ENCODE measurements at regions not wholly inside any gene's neighbourhood (a gene's known extent, or its start where the extent isn't known, plus 50 kb on each side); places are given as distances from the start of the nearest gene placed in this dataset.

DNA sequence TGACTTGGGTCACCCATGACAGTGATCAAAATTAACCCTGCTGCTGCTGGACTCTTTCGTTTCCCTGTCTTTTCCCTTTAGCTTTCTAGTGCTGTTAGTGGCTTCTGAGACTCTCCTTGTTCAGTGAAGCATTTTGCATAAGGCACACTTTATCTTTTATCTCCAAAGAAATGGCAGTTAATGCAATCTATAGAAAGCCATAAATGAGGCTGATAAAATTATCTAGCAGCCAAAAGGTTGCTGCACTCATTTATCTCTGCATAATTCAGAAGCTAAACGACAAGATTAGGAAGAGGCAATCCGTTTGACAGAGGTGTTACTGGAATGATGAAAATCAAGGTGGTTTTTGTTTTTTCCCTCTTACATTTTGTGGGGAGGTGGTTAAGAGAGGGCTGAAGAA, 1109.5 kb upstream of the EEF2KMT start:
- no peak for DNase-seq (ENCODE audit: low read depth in 2 of 2)

DNA sequence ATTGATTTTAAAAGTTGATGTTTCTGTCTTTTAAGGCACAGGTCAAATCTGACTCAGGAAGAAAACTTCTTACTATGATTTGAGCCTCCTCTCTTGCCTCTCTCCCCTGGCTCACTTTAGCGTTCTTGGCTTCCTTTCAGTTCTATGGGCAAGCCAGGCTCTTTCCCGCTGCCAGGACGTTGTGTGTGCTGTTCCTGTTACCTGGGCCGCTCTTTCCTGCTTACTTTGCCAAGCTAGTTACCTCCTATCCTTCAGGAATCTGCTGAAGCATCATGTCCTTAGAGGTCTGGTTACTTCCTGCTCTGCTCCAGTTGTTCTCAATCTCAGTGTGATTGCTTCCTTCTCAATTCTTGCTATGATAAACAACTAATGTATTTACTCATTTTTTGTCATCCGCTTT, 1108.5 kb upstream of the EEF2KMT start:
- DNase-seq (ENCODE audit: low read depth in 2 of 2), result no peak

DNA sequence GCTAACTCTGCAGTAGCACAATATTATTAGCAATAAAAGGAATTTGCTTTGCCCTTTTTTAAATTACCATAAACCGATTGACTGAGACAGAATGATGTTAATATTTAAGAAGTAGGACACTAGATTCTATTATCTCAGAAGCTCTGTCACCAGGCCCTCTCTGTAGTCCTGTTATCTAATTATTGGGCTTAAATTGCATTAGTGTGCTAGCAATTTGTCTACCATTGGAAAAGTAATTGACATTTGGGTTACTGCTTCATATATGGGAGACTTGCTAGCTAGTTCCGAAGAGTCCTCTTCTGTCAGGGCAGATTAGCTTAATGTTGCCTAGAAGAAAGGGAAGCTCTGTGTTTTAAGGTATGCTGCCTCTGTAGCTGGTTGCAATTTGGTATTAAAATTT, 1107.3 kb upstream of the EEF2KMT start:
- DNase-seq (ENCODE audit: low read depth in 2 of 2), result no peak

DNA sequence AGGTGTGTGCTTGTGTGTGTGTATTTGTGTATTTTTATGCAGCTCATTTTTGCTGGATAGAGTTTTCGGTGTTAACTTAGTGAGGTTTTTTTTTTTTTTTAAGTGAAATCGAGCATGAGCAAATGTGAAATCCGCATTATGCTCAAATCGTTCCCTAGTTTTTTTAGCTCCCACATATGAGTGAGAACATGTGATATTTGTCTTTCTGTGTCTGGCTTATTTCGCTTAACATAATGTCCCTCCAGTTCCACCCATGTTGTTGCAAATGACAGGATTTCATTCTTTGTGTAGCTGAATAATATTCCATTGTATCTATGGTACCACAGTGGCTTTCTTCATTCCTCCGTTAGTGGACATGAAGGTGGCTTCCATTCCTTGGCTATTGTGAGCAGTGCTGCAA, 1103.3 kb upstream of the EEF2KMT start:
- DNase-seq (ENCODE audit: low read depth in 2 of 2), result no peak

DNA sequence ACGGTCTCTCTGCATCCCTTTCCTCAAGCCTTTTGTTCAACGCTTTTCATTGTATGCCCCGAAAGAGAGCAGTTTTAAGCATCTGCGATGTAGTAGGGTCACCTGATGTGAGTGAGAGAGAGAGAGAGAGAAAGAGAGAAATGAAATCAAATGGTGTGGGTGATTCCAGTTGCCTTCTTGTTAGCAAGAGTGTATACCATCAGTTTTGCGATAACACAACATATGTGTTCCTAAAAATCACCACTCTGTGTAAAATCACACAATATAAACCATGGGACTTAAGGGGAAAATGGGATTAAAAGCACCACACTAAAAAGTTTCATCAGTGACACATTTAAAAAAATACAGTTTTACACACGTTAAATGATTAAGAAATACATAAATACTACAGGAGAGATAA, 1102.7 kb upstream of the EEF2KMT start:
- no peak for DNase-seq (ENCODE audit: low read depth in 2 of 2)

DNA sequence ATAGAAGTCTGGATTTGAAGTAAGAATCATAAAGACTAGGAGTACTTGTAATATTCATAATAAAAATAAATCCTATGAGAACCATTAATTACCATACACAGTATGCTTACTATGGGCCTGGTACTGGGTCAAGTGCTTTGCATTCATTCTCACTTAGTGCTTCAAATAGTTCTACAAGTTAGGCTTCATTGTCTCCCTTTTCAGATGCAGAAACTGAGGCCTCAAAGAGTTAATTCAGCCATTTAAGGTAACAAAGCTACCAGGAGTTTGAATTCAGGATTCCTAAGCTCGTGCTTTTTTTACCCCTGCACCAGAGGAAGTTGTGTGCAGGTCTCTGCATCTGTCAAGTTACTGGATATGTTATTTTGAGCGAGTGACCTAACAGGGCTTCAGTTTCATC, 1098.4 kb upstream of the EEF2KMT start:
- DNase-seq (ENCODE audit: low read depth in 2 of 2), result no peak

DNA sequence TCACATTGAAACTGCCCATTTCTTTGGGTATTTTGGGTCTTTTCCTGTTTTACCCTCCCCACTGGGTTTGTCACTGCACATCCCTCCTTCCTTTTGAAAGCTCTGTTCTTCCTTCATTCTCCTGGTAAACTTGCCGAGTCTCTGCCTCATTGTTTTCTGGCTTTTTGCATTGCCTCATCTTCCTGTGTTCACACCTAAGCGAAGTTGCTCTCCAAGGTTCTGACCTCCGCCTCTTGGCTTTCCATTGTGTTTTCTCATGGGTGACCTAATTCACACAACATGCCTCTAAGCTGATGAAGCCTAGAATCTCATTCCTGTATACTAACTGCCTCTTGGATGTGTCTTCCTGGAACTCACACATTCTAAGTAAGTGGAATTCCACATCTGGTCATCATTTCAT, 1096.1 kb upstream of the EEF2KMT start:
- DNase-seq (ENCODE audit: low read depth in 2 of 2), result no peak

DNA sequence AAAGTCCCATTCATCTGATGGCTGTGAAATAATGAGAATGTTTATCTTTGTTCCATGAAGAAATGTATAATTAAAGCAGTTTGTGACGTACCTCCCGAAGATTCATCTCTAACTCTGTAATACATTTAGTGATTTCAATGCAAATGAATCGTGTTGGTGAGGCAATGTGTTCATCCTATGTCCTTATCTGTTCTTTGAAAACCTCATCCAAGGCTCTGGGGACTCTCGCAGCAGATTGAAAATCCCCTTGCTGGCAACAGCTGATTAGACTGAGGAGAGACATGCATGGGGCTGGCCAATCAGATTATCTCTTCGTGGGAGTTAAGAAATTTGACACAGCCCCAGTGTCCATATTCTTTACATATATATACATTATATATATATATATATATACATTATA, 1095.4 kb upstream of the EEF2KMT start:
- no peak for DNase-seq (ENCODE audit: low read depth in 2 of 2)

DNA sequence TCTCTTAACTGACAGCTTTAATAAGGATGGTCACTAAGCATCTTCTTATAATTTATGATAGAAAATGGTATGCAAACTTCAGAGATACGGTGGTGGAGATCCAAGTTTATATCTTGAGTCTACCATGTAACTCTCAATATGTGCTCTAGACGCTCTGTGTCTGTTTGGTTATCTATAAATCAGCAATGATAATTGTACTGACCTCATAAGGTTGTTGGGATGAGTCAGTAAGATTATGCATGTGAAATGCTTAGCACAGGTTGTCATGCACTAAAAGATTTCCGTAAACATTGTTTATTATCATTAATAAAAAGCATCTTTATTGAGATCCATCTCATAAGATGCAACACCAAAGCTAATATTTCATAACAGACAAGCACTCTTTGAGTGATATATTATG, 1094.9 kb upstream of the EEF2KMT start:
- no peak for DNase-seq (ENCODE audit: low read depth in 2 of 2)

DNA sequence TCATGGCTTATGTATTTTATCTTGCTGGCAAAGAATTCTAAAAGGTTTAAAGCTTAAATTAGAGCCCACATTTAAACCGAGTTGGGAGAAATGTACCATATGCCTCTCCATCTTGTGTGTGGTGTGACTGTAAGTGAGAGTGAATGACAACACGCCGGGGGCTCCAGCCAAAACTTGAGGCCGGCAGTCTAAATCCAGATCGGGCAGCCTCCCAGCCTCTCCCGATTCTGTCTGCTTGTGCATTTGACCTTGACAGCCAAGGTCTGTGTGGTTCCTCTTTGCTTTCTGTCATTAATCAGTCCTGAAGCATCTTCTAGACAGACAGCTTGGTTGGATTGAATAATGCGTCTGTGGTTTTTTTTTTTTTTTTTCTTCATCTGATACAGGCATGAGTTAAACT, 1093.2 kb upstream of the EEF2KMT start:
- no peak for DNase-seq (ENCODE audit: low read depth in 2 of 2)

DNA sequence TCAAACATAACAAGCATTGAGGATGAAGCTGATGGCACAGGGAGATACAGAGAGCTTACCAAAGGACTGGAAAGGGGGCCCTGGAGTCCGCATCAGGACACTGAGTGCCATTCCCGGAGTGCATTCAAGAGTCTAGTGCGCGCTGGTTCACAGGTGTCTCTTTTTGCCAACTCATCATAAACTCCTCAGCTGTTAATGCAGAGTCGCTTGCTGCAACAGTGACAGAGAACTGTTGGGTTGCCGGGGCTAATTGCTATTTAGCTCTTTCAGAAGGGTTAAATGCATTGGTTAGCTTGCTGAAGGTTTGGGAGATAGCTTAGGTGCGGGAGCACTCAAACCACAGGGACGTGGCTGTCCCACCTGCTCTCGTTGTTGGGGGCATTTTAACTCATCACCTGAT, 1091.6 kb upstream of the EEF2KMT start:
- DNase-seq (ENCODE audit: low read depth in 2 of 2), result no peak

DNA sequence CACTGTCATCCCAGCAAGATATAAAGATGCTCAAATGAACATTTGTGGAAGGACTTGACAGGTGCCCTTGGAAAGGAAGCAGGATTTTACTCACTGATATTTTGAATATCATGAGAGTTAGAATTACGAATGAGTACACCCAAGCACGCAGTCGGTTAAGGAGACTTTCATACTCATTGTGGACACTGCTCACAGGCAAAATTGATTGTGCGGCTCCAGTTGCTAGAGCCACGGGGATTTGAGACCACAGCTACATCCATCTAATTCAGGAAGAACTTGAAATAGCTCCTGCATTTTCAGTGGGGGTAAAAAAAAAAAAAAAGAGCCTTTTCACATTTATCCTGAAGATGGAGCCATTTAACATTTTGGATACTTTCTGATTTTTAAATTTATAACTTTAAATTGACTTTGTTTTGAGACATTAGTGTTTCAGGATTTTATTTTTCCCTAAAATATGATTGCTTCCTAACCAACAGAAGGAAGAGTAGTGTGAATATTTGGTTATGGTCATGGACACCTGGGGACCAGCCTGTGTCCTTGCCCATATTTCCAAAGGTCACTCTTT, 1080.1 kb upstream of the EEF2KMT start:
- no peak for DNase-seq (ENCODE audit: low read depth in 2 of 2)

DNA sequence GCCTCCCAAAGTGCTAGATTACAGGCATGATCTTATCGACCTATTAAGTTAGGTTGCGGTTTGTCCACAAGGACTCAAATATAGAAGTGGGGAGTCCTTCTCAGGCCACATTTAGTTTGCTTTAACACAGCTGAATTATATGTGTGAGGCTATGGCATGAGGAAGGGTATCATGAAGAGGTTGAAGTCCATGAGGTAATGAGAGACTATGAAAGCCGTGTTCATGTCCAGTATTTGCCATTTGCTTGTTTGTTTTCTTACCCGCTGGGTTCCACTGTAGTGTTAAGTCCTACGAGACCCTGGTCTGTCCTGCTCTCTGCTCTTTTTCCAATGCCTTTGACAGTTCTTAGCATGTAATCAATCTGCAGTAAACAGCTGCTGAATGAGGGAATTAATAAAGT, 1072.4 kb upstream of the EEF2KMT start:
- DNase-seq (ENCODE audit: low read depth in 2 of 2), result no peak

DNA sequence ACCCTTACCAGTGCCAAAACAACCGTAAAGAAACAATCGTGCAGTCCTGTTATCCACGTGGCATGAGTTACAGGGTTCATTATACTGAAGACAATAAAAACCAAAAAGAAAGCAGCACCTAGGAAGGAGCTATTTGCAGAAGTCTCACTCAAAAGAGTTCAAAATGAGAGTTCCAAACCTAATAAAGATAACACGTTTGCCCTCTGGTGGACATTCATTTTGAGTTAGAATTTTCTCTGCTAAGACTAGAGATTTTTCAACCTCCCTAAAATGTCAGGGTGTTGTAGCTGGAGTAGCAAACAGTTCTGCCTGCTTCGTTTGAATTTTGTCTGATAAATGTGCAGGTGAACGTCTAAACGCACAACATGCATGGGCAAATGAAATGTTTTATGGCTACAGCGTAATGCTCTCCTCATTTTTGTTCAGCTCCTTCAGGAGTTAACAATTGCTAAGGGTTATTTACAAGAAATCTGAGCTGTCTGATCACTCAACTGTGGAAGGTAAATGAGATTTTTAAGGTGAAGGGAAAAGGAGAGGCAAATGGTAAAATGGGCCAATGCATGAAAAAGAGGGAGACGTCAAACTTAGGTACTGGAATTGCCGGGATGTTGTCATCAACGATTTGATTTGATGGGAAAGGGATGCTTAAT, 1067.9 kb upstream of the EEF2KMT start:
- no peak for DNase-seq (ENCODE audit: low read depth in 2 of 2)

DNA sequence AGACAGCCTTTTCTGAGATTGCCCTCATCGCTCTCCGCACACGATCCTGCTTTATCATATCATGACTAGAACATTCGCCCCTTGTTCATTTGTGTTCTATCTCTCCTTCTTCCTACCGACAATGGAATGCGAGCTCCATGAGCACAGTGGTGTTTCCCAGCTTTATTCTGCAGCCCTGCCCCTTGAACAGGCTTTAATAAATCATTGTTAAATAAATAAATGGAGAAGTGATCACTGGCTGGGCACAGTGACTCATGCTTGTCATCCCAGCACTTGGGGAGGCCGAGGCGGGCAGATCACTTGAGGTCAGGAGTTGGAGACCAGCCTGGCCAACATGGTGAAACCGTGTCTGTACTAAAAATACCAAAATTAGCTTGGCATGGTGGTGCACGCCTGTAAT, 1063.3 kb upstream of the EEF2KMT start:
- no peak for DNase-seq (ENCODE audit: low read depth in 2 of 2)

DNA sequence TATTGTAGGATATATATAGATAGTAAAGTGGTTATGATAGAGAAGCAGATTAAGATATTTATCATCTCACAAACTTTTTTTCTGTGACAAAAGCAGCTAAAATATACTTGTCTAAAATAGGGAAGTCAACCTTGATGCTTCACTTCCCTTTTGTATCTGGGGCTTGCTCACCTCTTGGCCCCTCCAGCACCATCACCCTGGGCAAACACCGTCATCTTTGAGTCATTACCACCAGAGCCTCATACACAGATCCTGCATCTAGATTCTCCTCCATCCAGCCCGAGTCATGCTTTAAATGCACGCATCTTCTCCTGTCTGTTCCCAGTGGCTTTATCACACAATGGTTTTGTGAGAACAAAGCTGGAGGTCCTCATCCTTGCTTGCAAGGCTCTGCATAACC, 1062.7 kb upstream of the EEF2KMT start:
- no peak for DNase-seq (ENCODE audit: low read depth in 2 of 2)

DNA sequence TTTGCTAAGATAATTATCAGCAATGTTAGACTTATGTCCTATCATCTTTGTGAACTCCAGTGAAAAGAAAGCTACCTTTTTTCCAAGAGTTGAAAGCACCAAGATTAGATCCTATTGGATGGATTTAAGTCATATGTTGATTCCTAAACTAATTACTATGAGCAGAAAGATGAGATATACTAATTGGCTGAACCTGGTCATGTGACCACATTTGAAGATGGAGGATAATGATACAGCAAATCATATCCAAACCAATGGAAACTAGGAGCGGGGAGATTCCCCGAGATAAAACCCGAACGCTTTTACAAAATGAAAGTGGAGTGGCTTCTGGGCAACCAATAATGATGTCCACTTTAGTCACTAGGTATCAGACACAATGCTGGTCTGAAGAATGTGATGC, 1060.2 kb upstream of the EEF2KMT start:
- DNase-seq (ENCODE audit: low read depth in 2 of 2), result no peak

DNA sequence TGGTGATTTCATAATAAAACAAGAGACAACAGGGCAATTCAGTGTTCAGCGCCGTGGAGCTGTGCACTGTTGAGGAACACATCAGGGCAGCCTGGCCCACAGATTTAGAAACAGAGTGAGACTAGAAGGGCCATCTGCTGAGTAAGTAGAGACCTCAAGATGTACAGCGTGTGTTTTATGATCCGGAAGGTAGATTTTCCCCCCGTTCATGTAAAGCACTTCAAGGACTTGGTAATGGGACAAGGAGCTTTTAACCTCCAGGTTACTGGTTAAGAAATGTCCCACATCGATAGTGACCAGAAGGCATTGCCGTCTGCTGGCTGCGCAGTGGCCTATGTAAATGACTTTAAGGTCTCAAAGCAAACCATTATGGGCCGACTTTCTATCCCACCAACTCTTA, 1057.7 kb upstream of the EEF2KMT start:
- DNase-seq (ENCODE audit: low read depth in 2 of 2), result no peak

DNA sequence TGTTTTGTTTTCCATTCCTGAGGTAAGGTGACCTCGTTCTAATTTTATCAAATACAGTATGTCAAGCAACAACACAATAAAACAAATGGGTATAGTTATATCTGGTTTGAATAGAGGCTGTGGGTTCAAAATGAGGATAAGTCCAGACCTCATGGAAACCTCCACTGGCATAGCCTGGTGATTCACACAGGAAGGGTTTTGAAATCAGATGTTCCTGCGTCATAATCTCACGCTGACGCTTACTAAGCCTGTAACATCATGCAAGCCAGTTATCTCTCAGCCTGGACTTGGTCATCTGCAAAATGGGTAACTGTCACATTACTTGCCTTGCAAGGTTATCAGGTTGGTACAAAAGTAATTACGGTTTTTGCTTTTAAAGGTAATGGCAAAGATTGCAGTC, 1056.3 kb upstream of the EEF2KMT start:
- DNase-seq (ENCODE audit: low read depth in 2 of 2), result no peak

DNA sequence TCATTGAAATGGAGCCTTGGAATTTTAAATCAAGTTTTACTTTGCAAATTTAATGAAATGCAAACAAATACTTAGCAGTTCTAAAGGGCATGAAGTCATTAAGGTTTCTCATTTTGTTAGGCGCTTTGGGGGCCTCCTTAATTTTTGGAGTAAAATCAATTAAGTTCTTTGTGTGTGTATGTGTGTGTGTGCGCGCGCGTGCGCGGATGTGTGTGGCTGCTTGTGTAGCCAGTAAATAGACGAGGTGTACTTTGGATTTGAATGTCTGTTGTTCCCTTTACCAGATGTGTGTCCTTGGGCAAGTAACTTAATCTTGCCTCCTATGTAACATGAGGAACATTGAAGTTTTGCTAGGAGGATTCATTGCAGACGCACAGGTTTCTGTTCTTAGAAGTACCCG, 1051.4 kb upstream of the EEF2KMT start:
- DNase-seq (ENCODE audit: low read depth in 2 of 2), result no peak

DNA sequence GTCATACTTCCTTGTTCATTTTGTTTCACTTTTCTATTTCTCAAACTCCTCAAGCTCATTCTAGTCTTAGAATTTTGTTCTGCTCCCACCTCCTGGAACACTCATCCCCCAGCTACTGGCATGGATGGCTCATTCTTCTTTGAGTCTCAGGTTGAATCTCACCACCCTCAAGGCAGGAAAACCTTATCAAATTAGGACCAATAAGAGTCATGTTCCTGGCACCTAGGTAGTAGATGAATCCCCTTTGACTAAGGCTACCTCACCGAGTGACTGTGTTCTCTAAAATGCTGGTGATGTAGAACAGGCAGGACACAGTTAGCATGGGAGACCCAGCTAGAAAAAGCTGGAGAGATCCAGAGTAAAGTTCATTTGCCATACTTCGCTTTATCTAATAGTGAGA, 1050.8 kb upstream of the EEF2KMT start:
- no peak for DNase-seq (ENCODE audit: low read depth in 2 of 2)

DNA sequence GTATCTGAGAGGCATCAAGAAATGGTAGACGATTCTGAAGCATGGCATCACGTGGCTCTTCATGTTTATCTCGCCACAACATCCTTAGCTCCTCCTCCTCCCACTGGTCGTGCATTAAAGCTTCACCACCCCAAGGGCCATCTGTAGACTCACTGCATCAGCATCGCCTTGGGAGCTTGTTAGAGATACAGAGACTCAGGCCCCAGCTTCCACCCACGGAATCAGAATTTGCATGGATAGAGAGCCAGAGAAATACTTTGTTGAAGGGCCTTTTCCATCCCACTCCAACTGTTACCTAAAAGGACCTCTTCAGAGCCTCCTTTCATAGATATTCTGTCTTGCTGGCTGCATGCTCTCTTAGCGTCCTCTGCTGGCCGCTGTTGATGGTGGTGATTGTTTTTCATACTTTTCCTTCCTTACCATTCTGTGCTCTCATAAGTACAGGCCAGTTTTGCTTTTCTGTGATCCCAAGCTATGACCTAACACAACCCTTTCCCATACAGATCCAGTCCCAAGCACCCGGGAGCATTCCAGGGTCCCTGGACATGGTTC, 1049.4 kb upstream of the EEF2KMT start:
- no peak for DNase-seq (ENCODE audit: low read depth in 2 of 2)

DNA sequence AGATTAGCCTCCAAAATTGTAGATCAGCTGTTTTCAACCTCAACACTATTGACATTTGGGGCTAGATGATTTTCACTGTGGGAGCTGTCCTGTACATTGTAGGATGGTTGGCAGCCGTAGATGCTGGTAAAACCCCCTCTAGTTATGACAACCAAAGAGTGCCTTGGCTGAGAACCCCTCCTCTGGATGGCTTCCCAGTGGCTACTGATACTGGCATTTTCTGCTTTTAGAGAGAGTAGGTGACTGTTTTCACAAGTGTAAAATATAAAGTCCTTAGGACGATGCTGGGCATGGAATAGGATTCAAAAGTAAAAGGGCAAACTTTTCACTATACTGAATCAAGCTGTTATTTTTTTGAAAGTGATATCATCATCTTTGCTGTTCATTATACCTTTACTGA, 1048.8 kb upstream of the EEF2KMT start:
- no peak for DNase-seq (ENCODE audit: low read depth in 2 of 2)

DNA sequence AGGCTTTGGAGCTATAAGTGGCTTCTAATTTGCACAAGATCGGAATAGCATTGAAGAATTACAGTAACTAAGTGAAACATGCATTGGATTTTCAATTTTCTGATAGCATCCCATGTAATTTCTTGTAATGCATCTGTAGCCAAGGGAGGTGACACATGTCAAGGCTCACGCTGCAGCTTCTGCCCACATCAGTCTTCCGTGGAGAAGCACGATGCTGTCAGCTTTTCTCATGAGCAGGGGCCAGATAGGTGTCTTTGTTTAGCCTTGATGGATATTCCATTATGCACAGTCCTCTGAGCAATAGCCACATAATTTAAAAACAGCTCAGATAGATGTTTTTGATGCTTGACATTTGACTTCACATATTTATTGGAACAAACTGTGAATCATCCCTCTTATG, 1046.9 kb upstream of the EEF2KMT start:
- DNase-seq (ENCODE audit: low read depth in 2 of 2), result no peak

Measured in stimulated activated CD8-positive, alpha-beta memory T cell treated with anti-CD3 and anti-CD28 coated beads, Interleukin-15, amount 100 ng/mL, for 4 hours (primary cell).